ENCODE measurements at regions not wholly inside any gene's neighbourhood (a gene's known extent, or its start where the extent isn't known, plus 50 kb on each side); places are given as distances from the start of the nearest gene placed in this dataset.

DNA sequence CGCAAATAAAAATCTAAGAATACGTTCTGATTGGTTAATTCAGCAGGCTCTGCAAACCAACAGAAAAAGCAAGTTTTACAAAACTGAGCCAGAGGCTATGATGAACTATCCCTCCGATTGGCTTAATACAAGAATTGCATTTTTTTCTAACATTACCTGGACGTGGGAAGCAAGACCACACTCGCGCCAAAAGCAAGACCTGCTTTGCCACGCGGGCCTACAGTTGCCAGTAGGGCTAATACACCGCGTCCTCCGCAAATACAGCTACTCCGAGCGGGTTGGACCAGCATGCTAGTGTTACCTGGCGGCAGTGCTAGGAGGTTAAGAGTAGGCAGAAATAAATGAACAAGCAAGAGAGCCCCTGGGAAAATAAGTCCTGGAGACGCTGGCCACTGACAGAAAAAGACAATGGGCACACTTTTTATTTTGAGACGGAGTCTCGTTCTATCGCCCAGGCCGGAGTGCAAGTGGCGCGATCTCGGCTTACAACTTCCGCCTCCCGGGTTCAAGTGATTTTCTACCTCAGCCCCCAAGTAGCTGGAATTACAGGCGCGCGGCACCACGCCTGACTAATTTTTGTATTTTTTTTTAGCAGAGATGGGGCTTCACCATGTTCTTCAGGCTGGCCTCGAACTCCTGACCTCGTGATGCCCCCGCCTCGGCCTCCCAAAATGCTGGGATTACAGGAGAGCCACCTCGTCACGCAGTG is 131.9 kb upstream of the BTN3A2 start:
- TF ChIP-seq, protein P1, sequence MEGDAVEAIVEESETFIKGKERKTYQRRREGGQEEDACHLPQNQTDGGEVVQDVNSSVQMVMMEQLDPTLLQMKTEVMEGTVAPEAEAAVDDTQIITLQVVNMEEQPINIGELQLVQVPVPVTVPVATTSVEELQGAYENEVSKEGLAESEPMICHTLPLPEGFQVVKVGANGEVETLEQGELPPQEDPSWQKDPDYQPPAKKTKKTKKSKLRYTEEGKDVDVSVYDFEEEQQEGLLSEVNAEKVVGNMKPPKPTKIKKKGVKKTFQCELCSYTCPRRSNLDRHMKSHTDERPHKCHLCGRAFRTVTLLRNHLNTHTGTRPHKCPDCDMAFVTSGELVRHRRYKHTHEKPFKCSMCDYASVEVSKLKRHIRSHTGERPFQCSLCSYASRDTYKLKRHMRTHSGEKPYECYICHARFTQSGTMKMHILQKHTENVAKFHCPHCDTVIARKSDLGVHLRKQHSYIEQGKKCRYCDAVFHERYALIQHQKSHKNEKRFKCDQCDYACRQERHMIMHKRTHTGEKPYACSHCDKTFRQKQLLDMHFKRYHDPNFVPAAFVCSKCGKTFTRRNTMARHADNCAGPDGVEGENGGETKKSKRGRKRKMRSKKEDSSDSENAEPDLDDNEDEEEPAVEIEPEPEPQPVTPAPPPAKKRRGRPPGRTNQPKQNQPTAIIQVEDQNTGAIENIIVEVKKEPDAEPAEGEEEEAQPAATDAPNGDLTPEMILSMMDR (IDR thresholded peaks at IDR 0.05): no peak
- TF ChIP-seq EZH2 (IDR thresholded peaks at IDR 0.05; ENCODE audit: borderline replicate concordance, insufficient read depth, low read depth, low read length, poor library complexity, severe bottlenecking): no peak
- peak overlapping the region; percentile 85 for H2AFZ ChIP-seq (ENCODE audit: insufficient read depth, low read depth, low read length, poor library complexity, severe bottlenecking)
- ChIA-PET CTCF (interaction anchor here (0.8 to 2.9 kb wide), 7 partner anchors 9 to 339 kb away, joined by 3 to 23 read pairs (median 14); a partner anchor contains a TSS), POLR2A (interaction anchor here (0.5 to 7.8 kb wide), 23 partner anchors 9 to 1657 kb away, joined by 3 to 142 read pairs (median 6); a partner anchor contains a TSS)
- peaks cover 13 to 21% of the 10 kb centered on the region in 2 donors for H3K4me1 ChIP-seq (ENCODE audit: control insufficient read depth in 2 of 2, insufficient read depth in 2 of 2, low read length in 2 of 2)
- no peaks in the 10 kb centered on the region for H4K20me1 ChIP-seq (ENCODE audit: control insufficient read depth, insufficient read depth, low read length, poor library complexity, severe bottlenecking)
- ATAC-seq (ENCODE audit: low read depth) (no peak), DNase-seq (peak; percentile 64)
- H3K4me2 ChIP-seq (replicated peaks; ENCODE audit: low read depth, low read length, poor library complexity, severe bottlenecking): peak overlapping the region; percentile 86
- H3K9me3 Mint-ChIP-seq (ENCODE audit: insufficient read depth): no peaks in the 10 kb centered on the region
- H3K4me1 Mint-ChIP-seq: peaks cover 23% of the 10 kb centered on the region
- H3K36me3 ChIP-seq (replicated peaks in 1 of 2; ENCODE audit: control extremely low read depth in 1 of 2, control insufficient read depth in 1 of 2, extremely low read depth in 1 of 2, insufficient read depth in 2 of 2, low read length in 1 of 2): no peaks in the 10 kb centered on the region
- peak overlapping the region; percentile 93 for H3K4me3 Mint-ChIP-seq
- no peaks in the 10 kb centered on the region for H3K27me3 Mint-ChIP-seq
- 18% methylated on average over 34 of the region's 34 CpGs for WGBS (ENCODE audit: insufficient coverage)
- peak overlapping the region; percentile 86 to 90 for H3K27ac ChIP-seq (ENCODE audit: low read length in 2 of 2)
- no peaks in the 10 kb centered on the region for H3K79me2 ChIP-seq (ENCODE audit: control insufficient read depth, insufficient read depth, low read length)
- peak overlapping the region; percentile 70 to 99 (median 85) for H3K4me3 ChIP-seq (ENCODE audit: control extremely low read depth in 1 of 5, extremely low read depth in 1 of 5, insufficient read depth in 1 of 5, low read depth in 2 of 5, low read length in 4 of 5)
- H3K27ac Mint-ChIP-seq: peak overlapping the region; percentile 95
- peaks cover 0 to 12% (median 0%) of the 10 kb centered on the region in 3 donors for H3K9me3 ChIP-seq (ENCODE audit: control extremely low read depth in 1 of 3, control insufficient read depth in 2 of 3, insufficient read depth in 1 of 3, low read length in 2 of 3)
- peak overlapping the region; percentile 88 for H3K9ac ChIP-seq (ENCODE audit: low read length)
- intact Hi-C loops (cut with micrococcal nuclease): loop anchor here (1.0 to 5.0 kb wide), 2 partner anchors 9 to 39 kb away; a partner anchor contains a TSS
- no peaks in the 10 kb centered on the region for H3K27me3 ChIP-seq (replicated peaks in 1 of 4; ENCODE audit: control extremely low read depth in 1 of 4, control insufficient read depth in 3 of 4, insufficient read depth in 4 of 4, low read length in 3 of 4)

Data from B cell (primary cell).